ENCODE measurements at regions not wholly inside any gene's neighbourhood (a gene's known extent, or its start where the extent isn't known, plus 50 kb on each side); places are given as distances from the start of the nearest gene placed in this dataset.

GRCh38 chr1:114334297-114334696 is 176.7 kb downstream of the TRIM33 start:
- DNase-seq (ENCODE audit: low read depth, low spot score): no peak
- H3K9ac ChIP-seq (ENCODE audit: insufficient read length): no peak overlapping the region
- TF ChIP-seq POLR2AphosphoS5 (IDR thresholded peaks at IDR 0.05; ENCODE audit: borderline replicate concordance, low read depth, low read length): no peak
- no peak for TF ChIP-seq EZH2 (IDR thresholded peaks at IDR 0.05)
- no peak for TF ChIP-seq FOXP2 (optimal IDR thresholded peaks at IDR 0.05; ENCODE audit: control extremely low read depth, extremely low read length, insufficient read depth)
- H3K27ac ChIP-seq: no peak overlapping the region
- no peaks in the 10 kb centered on the region for H3K36me3 ChIP-seq (ENCODE audit: insufficient read depth, low read length)
- H3K4me3 ChIP-seq: no peak overlapping the region
- no peaks in the 10 kb centered on the region for H3K9me3 ChIP-seq (ENCODE audit: low read depth, low read length)

- TF ChIP-seq FOXP2 (optimal IDR thresholded peaks at IDR 0.05; ENCODE audit: control extremely low read depth, extremely low read length, insufficient read depth): no peak
- TF ChIP-seq POLR2AphosphoS5 (IDR thresholded peaks at IDR 0.05; ENCODE audit: borderline replicate concordance, low read depth, low read length): no peak
- TF ChIP-seq EZH2 (IDR thresholded peaks at IDR 0.05): no peak
- H3K36me3 ChIP-seq (ENCODE audit: insufficient read depth, low read length): no peaks in the 10 kb centered on the region
- H3K9ac ChIP-seq (ENCODE audit: insufficient read length): no peak overlapping the region
- no peak overlapping the region for H3K27ac ChIP-seq
- no peak overlapping the region for H3K4me3 ChIP-seq
- DNase-seq (ENCODE audit: low read depth, low spot score): no peak
- H3K9me3 ChIP-seq (ENCODE audit: low read depth, low read length): no peaks in the 10 kb centered on the region
Observed at GRCh38 chr1:114333690-114334089, 177.3 kb downstream of the TRIM33 start.

- H3K27ac ChIP-seq: no peak overlapping the region
- no peak overlapping the region for H3K4me3 ChIP-seq
- no peak overlapping the region for H3K9ac ChIP-seq (ENCODE audit: insufficient read length)
- H3K9me3 ChIP-seq (ENCODE audit: low read depth, low read length): no peaks in the 10 kb centered on the region
- TF ChIP-seq POLR2AphosphoS5 (IDR thresholded peaks at IDR 0.05; ENCODE audit: borderline replicate concordance, low read depth, low read length): no peak
- TF ChIP-seq FOXP2 (optimal IDR thresholded peaks at IDR 0.05; ENCODE audit: control extremely low read depth, extremely low read length, insufficient read depth): no peak
- no peak for TF ChIP-seq EZH2 (IDR thresholded peaks at IDR 0.05)
- H3K36me3 ChIP-seq (ENCODE audit: insufficient read depth, low read length): no peaks in the 10 kb centered on the region
- no peak for DNase-seq (ENCODE audit: low read depth, low spot score)
Observed at GRCh38 chr1:114331936-114332335, 178.3 kb upstream of the SYT6 start.

- H3K9ac ChIP-seq (ENCODE audit: insufficient read length): no peak overlapping the region
- no peak for TF ChIP-seq POLR2AphosphoS5 (IDR thresholded peaks at IDR 0.05; ENCODE audit: borderline replicate concordance, low read depth, low read length)
- no peak for TF ChIP-seq EZH2 (IDR thresholded peaks at IDR 0.05)
- TF ChIP-seq FOXP2 (optimal IDR thresholded peaks at IDR 0.05; ENCODE audit: control extremely low read depth, extremely low read length, insufficient read depth): no peak
- no peaks in the 10 kb centered on the region for H3K36me3 ChIP-seq (ENCODE audit: insufficient read depth, low read length)
- H3K4me3 ChIP-seq: no peak overlapping the region
- H3K9me3 ChIP-seq (ENCODE audit: low read depth, low read length): no peaks in the 10 kb centered on the region
- H3K27ac ChIP-seq: no peak overlapping the region
- no peak for DNase-seq (ENCODE audit: low read depth, low spot score)
Observed at GRCh38 chr1:114330451-114330983, 176.8 kb upstream of the SYT6 start.

GRCh38 chr1:114328361-114328904 is 174.8 kb upstream of the SYT6 start:
- H3K9me3 ChIP-seq (ENCODE audit: low read depth, low read length): no peaks in the 10 kb centered on the region
- H3K9ac ChIP-seq (ENCODE audit: insufficient read length): no peak overlapping the region
- H3K4me3 ChIP-seq: no peak overlapping the region
- TF ChIP-seq EZH2 (IDR thresholded peaks at IDR 0.05) (no peak), POLR2AphosphoS5 (IDR thresholded peaks at IDR 0.05; ENCODE audit: borderline replicate concordance, low read depth, low read length) (no peak), FOXP2 (optimal IDR thresholded peaks at IDR 0.05; ENCODE audit: control extremely low read depth, extremely low read length, insufficient read depth) (no peak)
- no peaks in the 10 kb centered on the region for H3K36me3 ChIP-seq (ENCODE audit: insufficient read depth, low read length)
- no peak overlapping the region for H3K27ac ChIP-seq
- DNase-seq (ENCODE audit: low read depth, low spot score): no peak

- no peaks in the 10 kb centered on the region for H3K36me3 ChIP-seq (ENCODE audit: insufficient read depth, low read length)
- H3K4me3 ChIP-seq: no peak overlapping the region
- no peak for TF ChIP-seq FOXP2 (optimal IDR thresholded peaks at IDR 0.05; ENCODE audit: control extremely low read depth, extremely low read length, insufficient read depth)
- TF ChIP-seq EZH2 (IDR thresholded peaks at IDR 0.05): no peak
- no peak for TF ChIP-seq POLR2AphosphoS5 (IDR thresholded peaks at IDR 0.05; ENCODE audit: borderline replicate concordance, low read depth, low read length)
- H3K9me3 ChIP-seq (ENCODE audit: low read depth, low read length): no peaks in the 10 kb centered on the region
- no peak overlapping the region for H3K9ac ChIP-seq (ENCODE audit: insufficient read length)
- H3K27ac ChIP-seq: no peak overlapping the region
- no peak for DNase-seq (ENCODE audit: low read depth, low spot score)
Observed at GRCh38 chr1:114324662-114324965, 170.9 kb upstream of the SYT6 start.

- Histone ChIP-seq H3K4me3 (no peak overlapping the region), H3K27ac (no peak overlapping the region), H3K36me3 (ENCODE audit: insufficient read depth, low read length) (no peaks in the 10 kb centered on the region), H3K9me3 (ENCODE audit: low read depth, low read length) (no peaks in the 10 kb centered on the region), H3K9ac (ENCODE audit: insufficient read length) (no peak overlapping the region)
- DNase-seq (ENCODE audit: low read depth, low spot score): no peak
- TF ChIP-seq EZH2 (IDR thresholded peaks at IDR 0.05) (no peak), POLR2AphosphoS5 (IDR thresholded peaks at IDR 0.05; ENCODE audit: borderline replicate concordance, low read depth, low read length) (no peak), FOXP2 (optimal IDR thresholded peaks at IDR 0.05; ENCODE audit: control extremely low read depth, extremely low read length, insufficient read depth) (no peak)
Observed at GRCh38 chr1:114323959-114324661, 170.4 kb upstream of the SYT6 start.

- no peak for DNase-seq (ENCODE audit: low read depth, low spot score)
- Histone ChIP-seq H3K36me3 (ENCODE audit: insufficient read depth, low read length) (no peaks in the 10 kb centered on the region), H3K4me3 (no peak overlapping the region), H3K9ac (ENCODE audit: insufficient read length) (no peak overlapping the region), H3K9me3 (ENCODE audit: low read depth, low read length) (no peaks in the 10 kb centered on the region), H3K27ac (no peak overlapping the region)
- TF ChIP-seq POLR2AphosphoS5 (IDR thresholded peaks at IDR 0.05; ENCODE audit: borderline replicate concordance, low read depth, low read length): no peak
- no peak for TF ChIP-seq FOXP2 (optimal IDR thresholded peaks at IDR 0.05; ENCODE audit: control extremely low read depth, extremely low read length, insufficient read depth)
- TF ChIP-seq EZH2 (IDR thresholded peaks at IDR 0.05): no peak
Observed at GRCh38 chr1:114322734-114323133, 169.1 kb upstream of the SYT6 start.
